GM23338 (cell line): ENCODE measurements at regions not wholly inside any gene's neighbourhood (a gene's known extent, or its start where the extent isn't known, plus 50 kb on each side); places are given as distances from the start of the nearest gene placed in this dataset.

Experiments
- ATAC-seq: fragments of 200-7000 bp; cut with Tn5 transposase; 3 replicates; pipeline ENCODE4 v1.9.1; 2020
- DNase-seq: peaks from one replicate; pipeline ENCODE4 v3.0.0-alpha.2; 2015; ENCODE audit warnings: low spot score
- H2AFZ ChIP-seq: fragments of 200-600 bp; sonication (generic); 2 replicates; pipeline ENCODE4 v1.8.0; 2016; ENCODE audit warnings: antibody characterized with exemption, mild to moderate bottlenecking, moderate library complexity
- H3F3A ChIP-seq: fragments of 200-600 bp; sonication (generic); replicated peaks from 2 replicates; pipeline ENCODE4 v1.8.0; 2017; ENCODE audit warnings: antibody characterized with exemption, mixed run types, low read depth
- H3K27ac ChIP-seq: fragments of 200-600 bp; sonication (generic); 2 replicates; pipeline ENCODE4 v1.6.1; 2016; ENCODE audit warnings: low read depth
- H3K27me3 ChIP-seq: fragments of 200-600 bp; sonication (generic); 2 replicates; pipeline ENCODE4 v1.8.0; 2016; ENCODE audit warnings: mild to moderate bottlenecking, mixed run types, moderate library complexity; ENCODE audit not compliant: insufficient read depth
- H3K36me3 ChIP-seq: fragments of 200-600 bp; sonication (generic); 2 replicates; pipeline ENCODE4 v1.8.0; 2016; ENCODE audit warnings: mild to moderate bottlenecking; ENCODE audit not compliant: insufficient read depth
- H3K4me1 ChIP-seq: fragments of 200-600 bp; sonication (generic); 2 replicates; pipeline ENCODE4 v1.8.0; 2016; ENCODE audit warnings: mild to moderate bottlenecking, moderate library complexity; ENCODE audit not compliant: insufficient read depth
- H3K4me2 ChIP-seq: fragments of 200-600 bp; sonication (generic); 2 replicates; pipeline ENCODE4 v1.7.1; 2017; ENCODE audit warnings: mixed run types
- H3K4me3 ChIP-seq: fragments of 200-600 bp; sonication (generic); 2 replicates; pipeline ENCODE4 v1.6.1; 2016; ENCODE audit warnings: mixed run types
- H3K79me2 ChIP-seq: fragments of 200-600 bp; sonication (generic); replicated peaks from 2 replicates; pipeline ENCODE4 v1.8.0; 2017; ENCODE audit warnings: mild to moderate bottlenecking; ENCODE audit not compliant: insufficient read depth
- H3K9me2 ChIP-seq: fragments of 200-600 bp; sonication (generic); 2 replicates; pipeline ENCODE4 v1.8.0; 2017; ENCODE audit not compliant: insufficient read depth
- H4K20me1 ChIP-seq: fragments of 200-600 bp; sonication (generic); replicated peaks from 2 replicates; pipeline ENCODE4 v1.8.0; 2017; ENCODE audit warnings: mild to moderate bottlenecking; ENCODE audit not compliant: insufficient read depth
- H3K27ac Mint-ChIP-seq: 2 replicates; pipeline ENCODE4 v1.8.0; 2020; ENCODE audit warnings: inconsistent platforms, mild to moderate bottlenecking, moderate library complexity, mixed read lengths
- H3K27me3 Mint-ChIP-seq: 3 replicates; pipeline ENCODE4 v1.8.0; 2022; ENCODE audit warnings: low read depth, mild to moderate bottlenecking, moderate library complexity, mixed read lengths, inconsistent platforms; ENCODE audit not compliant: insufficient read depth, poor library complexity
- H3K36me3 Mint-ChIP-seq: 3 replicates; pipeline ENCODE4 v1.8.0; 2021; ENCODE audit warnings: low read depth, mild to moderate bottlenecking, inconsistent platforms, moderate library complexity, mixed read lengths
- H3K4me1 Mint-ChIP-seq: 3 replicates; pipeline ENCODE4 v1.8.0; 2020; ENCODE audit warnings: mild to moderate bottlenecking, inconsistent platforms, mixed read lengths
- H3K4me3 Mint-ChIP-seq: 3 replicates; pipeline ENCODE4 v1.8.0; 2021; ENCODE audit warnings: moderate library complexity, mild to moderate bottlenecking, inconsistent platforms, mixed read lengths
- H3K9me3 Mint-ChIP-seq: 3 replicates; pipeline ENCODE4 v1.8.0; 2020; ENCODE audit warnings: moderate library complexity, mild to moderate bottlenecking, inconsistent platforms, mixed read lengths
- CREB1 ChIP-seq: fragments of 250-450 bp; sonication (Bioruptor Pico); IDR thresholded peaks from 2 replicates; pipeline ENCODE4 v1.5.0; 2020; ENCODE audit warnings: low read depth, mild to moderate bottlenecking, moderate library complexity
- CTCF ChIP-seq, 2 experiments: fragments of 200-600 bp in 1 of 2; sonication (generic) in 1 of 2; conservative IDR thresholded peaks; 2 replicates each; pipeline versions ENCODE4 v1.5.1 to v1.6.1; 2016 to 2017; ENCODE audit warnings: antibody characterized with exemption in 2 of 2, low read depth in 2 of 2, mild to moderate bottlenecking in 2 of 2, moderate library complexity in 1 of 2
- EZH2 ChIP-seq: fragments of 200-600 bp; sonication (generic); IDR thresholded peaks from one replicate; pipeline ENCODE4 v1.8.0; 2017; ENCODE audit warnings: antibody characterized with exemption, mild to moderate bottlenecking, low read depth; ENCODE audit not compliant: unreplicated experiment
- EZH2phosphoT487 ChIP-seq: fragments of 200-600 bp; sonication (generic); IDR thresholded peaks from one replicate; pipeline ENCODE4 v1.8.1; 2018; ENCODE audit warnings: antibody characterized with exemption; ENCODE audit not compliant: unreplicated experiment
- JUNB ChIP-seq: IDR thresholded peaks from one replicate; pipeline ENCODE4 v1.6.1; 2016; ENCODE audit warnings: antibody characterized with exemption; ENCODE audit not compliant: unreplicated experiment
- NANOG ChIP-seq: IDR thresholded peaks from 2 replicates; pipeline ENCODE4 v1.6.1; 2016; ENCODE audit warnings: antibody characterized with exemption, borderline replicate concordance
- REST ChIP-seq: IDR thresholded peaks from one replicate; pipeline ENCODE4 v1.6.1; 2018; ENCODE audit warnings: antibody characterized with exemption; ENCODE audit not compliant: unreplicated experiment
- STAT1 ChIP-seq: IDR thresholded peaks from one replicate; pipeline ENCODE4 v1.6.1; 2016; ENCODE audit warnings: antibody characterized with exemption; ENCODE audit not compliant: unreplicated experiment
- ZNF114 ChIP-seq: fragments of 250-450 bp; sonication (Bioruptor Pico); IDR thresholded peaks from 2 replicates; pipeline ENCODE4 v1.5.0; 2020; ENCODE audit warnings: mild to moderate bottlenecking, moderate library complexity
- ZNF331 ChIP-seq: fragments of 250-450 bp; sonication (Bioruptor Pico); IDR thresholded peaks from 2 replicates; pipeline ENCODE4 v1.5.0; 2020; ENCODE audit warnings: low read depth, mild to moderate bottlenecking, moderate library complexity
- ZNF462 ChIP-seq: fragments of 250-450 bp; sonication (Bioruptor Pico); IDR thresholded peaks from 2 replicates; pipeline ENCODE4 v1.5.0; 2020; ENCODE audit warnings: mild to moderate bottlenecking, moderate library complexity

DNA sequence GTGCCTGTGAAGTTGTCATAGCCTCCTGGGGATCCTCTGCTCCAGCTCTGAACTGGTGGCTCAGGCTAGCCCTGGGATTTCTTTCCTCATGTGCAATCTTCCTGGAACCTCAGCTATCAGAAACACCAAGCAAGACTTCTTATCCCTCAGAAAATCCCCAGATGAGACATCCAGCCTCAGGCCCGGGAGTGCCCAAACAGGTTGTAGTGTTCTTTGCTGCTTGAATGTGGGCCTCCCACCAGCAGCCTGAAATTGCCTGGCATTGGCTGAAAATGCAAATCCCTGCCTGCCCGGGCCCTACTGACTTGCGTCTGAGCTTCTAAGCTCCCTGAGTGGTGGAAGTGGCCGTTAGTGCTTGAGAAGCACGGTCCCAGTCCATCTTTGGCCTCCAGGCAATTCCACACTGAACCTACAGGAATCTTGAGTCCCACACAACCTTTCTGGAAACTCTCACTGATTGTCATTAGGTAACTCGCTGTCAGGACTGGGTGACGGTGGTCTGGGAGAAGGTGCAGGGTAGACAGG is 146.8 kb downstream of the ZBTB18 start (continued):
- TF ChIP-seq ZNF462 (CRISPR knock-in tag) (no peak), EZH2phosphoT487 (no peak), JUNB (no peak), NANOG (no peak), CREB1 (no peak)

DNA sequence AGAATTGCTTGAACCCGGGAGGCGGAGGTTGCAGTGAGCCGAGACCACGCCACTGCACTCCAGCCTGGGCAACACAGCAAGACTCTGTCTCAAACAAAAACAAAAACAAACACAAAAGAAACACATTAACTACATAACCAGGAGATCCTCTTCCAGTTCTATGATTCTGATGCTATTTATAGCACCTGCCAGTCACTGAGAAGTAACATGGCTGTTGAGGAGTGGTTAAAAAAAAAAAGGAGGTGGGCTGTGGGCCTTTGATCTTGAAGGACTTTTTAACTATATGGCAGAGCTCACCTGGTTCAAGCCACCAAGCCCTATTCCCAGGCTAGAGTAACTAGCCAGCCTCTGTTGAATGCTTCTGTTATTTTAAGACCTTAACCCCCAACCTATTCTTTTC is 148.8 kb downstream of the ZBTB18 start:
- H3F3A ChIP-seq, result no peaks in the 10 kb centered on the region
- no peak for ATAC-seq
- Mint-ChIP-seq H3K4me1 (peaks cover 5% of the 10 kb centered on the region), H3K36me3 (no peaks in the 10 kb centered on the region), H3K27ac (no peak overlapping the region), H3K4me3 (no peak overlapping the region), H3K9me3 (no peaks in the 10 kb centered on the region), H3K27me3 (peaks cover 6% of the 10 kb centered on the region)
- no peaks in the 10 kb centered on the region for H3K4me1 ChIP-seq
- H3K4me3 ChIP-seq, result no peak overlapping the region
- no peaks in the 10 kb centered on the region for H3K79me2 ChIP-seq
- no peaks in the 10 kb centered on the region for H3K36me3 ChIP-seq
- H3K4me2 ChIP-seq, result no peak overlapping the region
- H3K9me2 ChIP-seq, result 0 out of 2 replicates have a peak, but pooled peaks cover 7% of the 10 kb centered on the region
- no peaks in the 10 kb centered on the region for H4K20me1 ChIP-seq
- no peak for DNase-seq
- no peaks in the 10 kb centered on the region for H3K27me3 ChIP-seq
- H2AFZ ChIP-seq, result no peak overlapping the region
- no peak overlapping the region for H3K27ac ChIP-seq
- TF ChIP-seq NANOG (no peak), REST (no peak), EZH2 (no peak), STAT1 (no peak), CREB1 (no peak), EZH2phosphoT487 (no peak), CTCF (conservative IDR thresholded peaks at IDR 0.05; ENCODE audit: low read depth in 2 of 2) (no peak), JUNB (no peak), ZNF114 (CRISPR knock-in tag) (no peak), ZNF331 (CRISPR knock-in tag) (no peak)
